ENCODE measurements at regions not wholly inside any gene's neighbourhood (a gene's known extent, or its start where the extent isn't known, plus 50 kb on each side); places are given as distances from the start of the nearest gene placed in this dataset.
A peak's percentile ranks its signal among the peaks of the same experiment; 100 is the strongest.
"Not testable (repeated sequence)": the region's sequence is repeated elsewhere in the genome, so short reads cannot be mapped to it uniquely, and the experiment has no call there.

DNA sequence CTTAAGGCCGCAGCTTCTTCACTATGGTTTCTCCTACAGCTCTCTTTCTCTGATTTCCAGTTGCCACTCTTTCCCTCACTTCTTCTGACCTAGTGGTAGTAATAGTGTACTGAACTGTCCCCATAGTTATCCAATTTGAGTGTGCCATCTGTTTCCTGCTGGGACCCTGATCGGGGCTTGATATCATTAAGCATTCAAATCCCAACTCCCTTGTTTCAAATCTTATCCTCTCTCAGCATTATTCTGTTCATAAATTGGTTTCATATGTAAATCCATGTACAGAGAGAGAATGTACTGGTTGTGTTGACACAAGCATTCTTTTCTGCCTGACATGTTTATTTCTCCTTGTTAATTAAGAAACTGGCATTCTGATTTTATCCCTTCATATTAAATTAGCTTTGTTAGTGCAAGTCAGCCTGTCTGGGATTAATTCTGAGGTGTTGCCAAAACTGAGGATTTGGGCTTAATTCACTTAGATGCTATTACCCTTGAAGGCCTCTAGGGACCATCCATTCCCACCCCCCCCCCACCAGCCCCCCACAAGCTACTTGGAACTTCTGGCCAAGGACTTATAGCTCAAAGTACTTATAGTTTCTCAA, 84.6 kb upstream of the PROKR2 start:
- no peaks in the 10 kb centered on the region for H3K4me1 ChIP-seq (ENCODE audit: insufficient read depth, insufficient read length)
- H3K36me3 ChIP-seq (ENCODE audit: insufficient read depth, insufficient read length, low read length): no peaks in the 10 kb centered on the region
- DNase-seq (ENCODE audit: low read depth, low spot score): no peak
- TF ChIP-seq SUZ12 (IDR thresholded peaks at IDR 0.05; ENCODE audit: extremely low read depth, insufficient read depth, insufficient read length): no peak
- TF ChIP-seq ZNF274 (IDR thresholded peaks at IDR 0.05; ENCODE audit: low read depth, low read length): no peak
- TF ChIP-seq YY1 (IDR thresholded peaks at IDR 0.05; ENCODE audit: insufficient read depth, insufficient read length): no peak
- H3K9ac ChIP-seq (ENCODE audit: insufficient read length, low read depth): no peak overlapping the region
- H3K4me3 ChIP-seq (ENCODE audit: insufficient read length, low read depth): no peak overlapping the region
- no peaks in the 10 kb centered on the region for H3K27me3 ChIP-seq (ENCODE audit: insufficient read depth, insufficient read length)
- no peaks in the 10 kb centered on the region for H3K9me3 ChIP-seq (ENCODE audit: insufficient read depth, low read length)

GRCh38 chr20:5400164-5400762, 83.5 kb upstream of the PROKR2 start:
- Histone ChIP-seq H3K9ac (ENCODE audit: insufficient read length, low read depth) (no peak overlapping the region), H3K27me3 (ENCODE audit: insufficient read depth, insufficient read length) (no peaks in the 10 kb centered on the region), H3K4me3 (ENCODE audit: insufficient read length, low read depth) (no peak overlapping the region), H3K36me3 (ENCODE audit: insufficient read depth, insufficient read length, low read length) (no peaks in the 10 kb centered on the region), H3K4me1 (ENCODE audit: insufficient read depth, insufficient read length) (no peaks in the 10 kb centered on the region), H3K9me3 (ENCODE audit: insufficient read depth, low read length) (no peaks in the 10 kb centered on the region)
- peak; percentile 15 for DNase-seq (ENCODE audit: low read depth, low spot score)
- no peak for TF ChIP-seq ZNF274 (IDR thresholded peaks at IDR 0.05; ENCODE audit: low read depth, low read length)
- TF ChIP-seq SUZ12 (IDR thresholded peaks at IDR 0.05; ENCODE audit: extremely low read depth, insufficient read depth, insufficient read length): no peak
- TF ChIP-seq YY1 (IDR thresholded peaks at IDR 0.05; ENCODE audit: insufficient read depth, insufficient read length): no peak

DNA sequence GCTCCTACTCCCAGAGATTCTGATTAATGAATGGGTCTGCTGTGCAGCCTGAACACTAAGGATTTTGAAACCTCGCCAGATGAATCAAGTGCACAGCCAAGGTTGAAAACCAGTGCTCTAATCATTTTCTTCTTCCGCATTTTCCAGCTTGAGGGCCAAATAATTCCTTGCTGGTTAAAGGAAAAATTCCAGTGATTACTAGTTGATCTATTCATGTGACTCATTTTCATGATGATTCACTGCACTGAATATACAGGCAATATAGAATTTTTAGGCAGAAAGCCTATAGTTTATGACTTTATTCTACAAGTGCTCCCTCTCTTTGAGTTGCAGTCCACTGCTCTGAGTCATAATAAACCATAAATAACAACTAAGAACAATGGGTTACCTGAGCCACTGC, 80.6 kb upstream of the PROKR2 start:
- TF ChIP-seq ZNF274 (IDR thresholded peaks at IDR 0.05; ENCODE audit: low read depth, low read length) (no peak), SUZ12 (IDR thresholded peaks at IDR 0.05; ENCODE audit: extremely low read depth, insufficient read depth, insufficient read length) (no peak), YY1 (IDR thresholded peaks at IDR 0.05; ENCODE audit: insufficient read depth, insufficient read length) (no peak)
- Histone ChIP-seq H3K36me3 (ENCODE audit: insufficient read depth, insufficient read length, low read length) (no peaks in the 10 kb centered on the region), H3K4me3 (ENCODE audit: insufficient read length, low read depth) (no peak overlapping the region), H3K9ac (ENCODE audit: insufficient read length, low read depth) (no peak overlapping the region), H3K4me1 (ENCODE audit: insufficient read depth, insufficient read length) (no peaks in the 10 kb centered on the region), H3K9me3 (ENCODE audit: insufficient read depth, low read length) (no peaks in the 10 kb centered on the region), H3K27me3 (ENCODE audit: insufficient read depth, insufficient read length) (no peaks in the 10 kb centered on the region)
- no peak for DNase-seq (ENCODE audit: low read depth, low spot score)

DNA sequence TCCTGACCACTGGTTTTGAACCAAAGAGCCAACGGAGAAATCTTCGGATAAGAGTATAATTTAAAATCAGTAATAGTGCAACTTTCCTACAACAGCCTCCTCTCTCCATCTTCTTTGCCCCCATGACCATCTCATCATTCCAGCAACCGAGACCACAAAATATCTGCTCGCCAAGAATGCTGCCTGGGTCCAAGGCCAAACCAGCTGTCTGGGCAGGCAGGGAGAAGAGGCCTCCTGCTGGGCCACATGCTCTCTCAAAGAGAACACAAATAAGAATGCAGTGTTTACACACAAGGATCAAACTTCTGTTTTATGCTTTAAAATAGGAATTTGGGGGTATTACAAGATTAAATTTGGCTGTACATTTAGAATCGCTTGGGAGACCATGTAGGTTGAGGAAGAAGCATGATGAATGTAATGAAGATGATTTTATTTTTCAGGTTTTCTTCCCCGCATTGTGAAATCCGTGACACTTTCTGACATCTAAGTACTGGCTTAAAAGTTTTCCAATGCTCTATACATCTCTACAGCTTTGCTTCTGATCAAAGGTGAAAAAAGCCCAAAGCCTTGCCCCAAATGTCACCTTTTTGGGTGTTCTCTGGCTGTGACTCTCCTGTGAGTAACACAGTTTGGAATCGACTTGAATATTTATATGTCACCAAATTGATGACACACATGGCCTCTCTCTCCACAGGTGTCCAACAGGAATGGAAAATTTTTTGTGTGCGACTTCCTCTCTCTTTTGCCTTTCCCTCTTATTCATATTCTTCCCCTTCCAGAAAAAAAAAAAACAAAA, 79.4 kb upstream of the PROKR2 start:
- Histone ChIP-seq H3K9me3 (ENCODE audit: insufficient read depth, low read length) (no peaks in the 10 kb centered on the region), H3K4me3 (ENCODE audit: insufficient read length, low read depth) (no peak overlapping the region), H3K9ac (ENCODE audit: insufficient read length, low read depth) (no peak overlapping the region), H3K36me3 (ENCODE audit: insufficient read depth, insufficient read length, low read length) (no peaks in the 10 kb centered on the region), H3K4me1 (ENCODE audit: insufficient read depth, insufficient read length) (no peaks in the 10 kb centered on the region), H3K27me3 (ENCODE audit: insufficient read depth, insufficient read length) (no peaks in the 10 kb centered on the region)
- DNase-seq (ENCODE audit: low read depth, low spot score): no peak
- no peak for TF ChIP-seq SUZ12 (IDR thresholded peaks at IDR 0.05; ENCODE audit: extremely low read depth, insufficient read depth, insufficient read length)
- TF ChIP-seq ZNF274 (IDR thresholded peaks at IDR 0.05; ENCODE audit: low read depth, low read length): no peak
- TF ChIP-seq YY1 (IDR thresholded peaks at IDR 0.05; ENCODE audit: insufficient read depth, insufficient read length): no peak

DNA sequence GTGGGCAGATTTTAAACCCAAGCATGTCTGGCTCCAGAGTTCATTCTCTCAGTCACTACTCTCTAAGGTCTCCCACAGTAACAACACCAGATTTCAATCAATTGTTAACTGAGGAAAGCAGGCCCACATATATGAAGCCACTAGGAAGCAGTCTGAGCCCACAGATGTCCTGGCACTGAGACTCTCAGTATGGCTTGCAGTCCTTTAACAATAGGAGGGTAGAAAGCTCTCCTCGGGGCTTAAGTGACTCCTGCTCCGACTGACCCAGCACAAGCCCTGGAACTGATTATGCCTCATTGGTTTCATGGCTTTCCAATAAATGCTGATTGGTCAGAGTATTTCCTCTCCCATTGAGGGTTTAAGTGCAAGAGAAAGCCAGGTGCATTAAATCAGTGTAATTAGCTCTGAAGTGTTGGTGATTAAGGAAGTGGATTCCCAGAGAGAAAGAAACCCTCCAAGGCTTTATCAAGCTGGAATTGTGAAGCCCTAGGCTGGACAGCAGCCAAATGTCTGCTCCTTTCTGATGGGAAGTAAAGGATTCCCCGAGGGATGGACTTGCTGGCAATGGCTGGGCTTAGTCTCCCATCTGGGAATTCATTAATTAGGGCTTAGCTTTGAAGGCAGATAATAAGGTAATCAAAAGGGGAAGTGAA, 76.6 kb upstream of the PROKR2 start:
- Histone ChIP-seq H3K36me3 (ENCODE audit: insufficient read depth, insufficient read length, low read length) (no peaks in the 10 kb centered on the region), H3K9ac (ENCODE audit: insufficient read length, low read depth) (no peak overlapping the region), H3K27me3 (ENCODE audit: insufficient read depth, insufficient read length) (no peaks in the 10 kb centered on the region), H3K9me3 (ENCODE audit: insufficient read depth, low read length) (no peaks in the 10 kb centered on the region), H3K4me1 (ENCODE audit: insufficient read depth, insufficient read length) (no peaks in the 10 kb centered on the region), H3K4me3 (ENCODE audit: insufficient read length, low read depth) (no peak overlapping the region)
- TF ChIP-seq SUZ12 (IDR thresholded peaks at IDR 0.05; ENCODE audit: extremely low read depth, insufficient read depth, insufficient read length): no peak
- no peak for TF ChIP-seq YY1 (IDR thresholded peaks at IDR 0.05; ENCODE audit: insufficient read depth, insufficient read length)
- no peak for TF ChIP-seq ZNF274 (IDR thresholded peaks at IDR 0.05; ENCODE audit: low read depth, low read length)
- DNase-seq (ENCODE audit: low read depth, low spot score): no peak

GRCh38 chr20:5390720-5391119, 74.0 kb upstream of the PROKR2 start:
- no peak for DNase-seq (ENCODE audit: low read depth, low spot score)
- Histone ChIP-seq H3K36me3 (ENCODE audit: insufficient read depth, insufficient read length, low read length) (no peaks in the 10 kb centered on the region), H3K4me3 (ENCODE audit: insufficient read length, low read depth) (no peak overlapping the region), H3K4me1 (ENCODE audit: insufficient read depth, insufficient read length) (no peaks in the 10 kb centered on the region), H3K9ac (ENCODE audit: insufficient read length, low read depth) (no peak overlapping the region), H3K27me3 (ENCODE audit: insufficient read depth, insufficient read length) (no peaks in the 10 kb centered on the region), H3K9me3 (ENCODE audit: insufficient read depth, low read length) (no peaks in the 10 kb centered on the region)
- no peak for TF ChIP-seq ZNF274 (IDR thresholded peaks at IDR 0.05; ENCODE audit: low read depth, low read length)
- TF ChIP-seq YY1 (IDR thresholded peaks at IDR 0.05; ENCODE audit: insufficient read depth, insufficient read length): no peak
- TF ChIP-seq SUZ12 (IDR thresholded peaks at IDR 0.05; ENCODE audit: extremely low read depth, insufficient read depth, insufficient read length): no peak

GRCh38 chr20:5386846-5387245, 70.1 kb upstream of the PROKR2 start:
- not testable (repeated sequence) for H3K4me1 ChIP-seq (ENCODE audit: insufficient read depth, insufficient read length); H3K27me3 ChIP-seq (ENCODE audit: insufficient read depth, insufficient read length)

DNA sequence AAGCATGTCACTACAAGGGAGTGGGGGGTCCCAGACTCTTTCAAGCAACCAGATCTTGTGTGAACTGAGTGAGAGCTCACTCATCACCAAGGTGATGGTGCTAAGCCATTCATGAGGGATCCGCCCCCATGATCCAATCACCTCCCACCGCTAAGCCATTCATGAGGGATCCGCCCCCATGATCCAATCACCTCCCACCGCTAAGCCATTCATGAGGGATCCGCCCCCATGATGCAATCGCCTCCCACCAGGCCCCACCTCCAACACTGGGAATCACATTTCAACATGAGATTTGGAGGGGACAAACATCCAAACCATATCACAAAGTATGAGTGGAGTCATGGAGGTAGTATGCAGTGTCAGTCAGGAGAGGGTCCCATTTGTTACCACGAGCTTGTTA, 64.8 kb upstream of the PROKR2 start:
- not testable (repeated sequence) for H3K27me3 ChIP-seq (ENCODE audit: insufficient read depth, insufficient read length); H3K9ac ChIP-seq (ENCODE audit: insufficient read length, low read depth); H3K9me3 ChIP-seq (ENCODE audit: insufficient read depth, low read length); H3K4me3 ChIP-seq (ENCODE audit: insufficient read length, low read depth); H3K4me1 ChIP-seq (ENCODE audit: insufficient read depth, insufficient read length); DNase-seq (ENCODE audit: low read depth, low spot score); H3K36me3 ChIP-seq (ENCODE audit: insufficient read depth, insufficient read length, low read length)

More at GRCh38 chr20:5386846-5387245, 70.1 kb upstream of the PROKR2 start:
- not testable (repeated sequence) for H3K36me3 ChIP-seq (ENCODE audit: insufficient read depth, insufficient read length, low read length); DNase-seq (ENCODE audit: low read depth, low spot score); H3K9me3 ChIP-seq (ENCODE audit: insufficient read depth, low read length); H3K9ac ChIP-seq (ENCODE audit: insufficient read length, low read depth); H3K4me3 ChIP-seq (ENCODE audit: insufficient read length, low read depth)
